ENCODE measurements at regions not wholly inside any gene's neighbourhood (a gene's known extent, or its start where the extent isn't known, plus 50 kb on each side); places are given as distances from the start of the nearest gene placed in this dataset.

DNA sequence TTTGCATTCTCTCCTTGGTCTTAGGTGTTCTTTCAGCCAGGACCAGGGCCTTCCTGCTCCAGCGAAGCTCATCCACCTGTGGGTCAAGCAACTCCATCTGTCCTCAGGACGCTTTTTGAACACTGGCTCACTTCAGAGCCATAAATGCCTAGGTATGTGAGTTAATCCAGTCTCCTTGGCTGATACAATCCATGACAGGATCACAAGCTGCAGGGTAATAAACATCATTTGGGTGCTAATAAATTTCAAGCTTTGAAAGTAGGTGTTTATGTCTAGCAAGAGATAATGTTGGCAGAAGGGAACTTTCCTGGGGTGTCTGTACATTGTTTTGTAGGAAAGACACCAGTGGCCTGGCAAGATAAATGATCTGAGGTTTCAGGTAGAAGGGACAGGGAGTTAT is 159.2 kb upstream of the TUT7 start:
- TF ChIP-seq, protein P1, sequence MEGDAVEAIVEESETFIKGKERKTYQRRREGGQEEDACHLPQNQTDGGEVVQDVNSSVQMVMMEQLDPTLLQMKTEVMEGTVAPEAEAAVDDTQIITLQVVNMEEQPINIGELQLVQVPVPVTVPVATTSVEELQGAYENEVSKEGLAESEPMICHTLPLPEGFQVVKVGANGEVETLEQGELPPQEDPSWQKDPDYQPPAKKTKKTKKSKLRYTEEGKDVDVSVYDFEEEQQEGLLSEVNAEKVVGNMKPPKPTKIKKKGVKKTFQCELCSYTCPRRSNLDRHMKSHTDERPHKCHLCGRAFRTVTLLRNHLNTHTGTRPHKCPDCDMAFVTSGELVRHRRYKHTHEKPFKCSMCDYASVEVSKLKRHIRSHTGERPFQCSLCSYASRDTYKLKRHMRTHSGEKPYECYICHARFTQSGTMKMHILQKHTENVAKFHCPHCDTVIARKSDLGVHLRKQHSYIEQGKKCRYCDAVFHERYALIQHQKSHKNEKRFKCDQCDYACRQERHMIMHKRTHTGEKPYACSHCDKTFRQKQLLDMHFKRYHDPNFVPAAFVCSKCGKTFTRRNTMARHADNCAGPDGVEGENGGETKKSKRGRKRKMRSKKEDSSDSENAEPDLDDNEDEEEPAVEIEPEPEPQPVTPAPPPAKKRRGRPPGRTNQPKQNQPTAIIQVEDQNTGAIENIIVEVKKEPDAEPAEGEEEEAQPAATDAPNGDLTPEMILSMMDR (conservative IDR thresholded peaks at IDR 0.05) = no peak
- no peak for TF ChIP-seq ZFX (IDR thresholded peaks at IDR 0.05)
